OCI-LY3 (cell line): ENCODE measurements at regions not wholly inside any gene's neighbourhood (a gene's known extent, or its start where the extent isn't known, plus 50 kb on each side); places are given as distances from the start of the nearest gene placed in this dataset.

Experiments
- CTCF ChIP-seq: fragments of 200-600, 300-600 bp; sonication (generic); IDR thresholded peaks from 2 replicates; pipeline ENCODE4 v1.5.1; 2014; ENCODE audit warnings: antibody characterized with exemption, low read length, low read depth
- EZH2phosphoT487 ChIP-seq: fragments of 200-600 bp; shearing (Covaris generic); IDR thresholded peaks from 2 replicates; pipeline ENCODE4 v1.6.1; 2018; ENCODE audit warnings: antibody characterized with exemption, mixed run types, low read depth

GRCh38 chr6:113558966-113559365 lies 298.2 kb upstream of the MARCKS start:
- TF ChIP-seq CTCF (no peak), EZH2phosphoT487 (no peak)
